ENCODE measurements at regions not wholly inside any gene's neighbourhood (a gene's known extent, or its start where the extent isn't known, plus 50 kb on each side); places are given as distances from the start of the nearest gene placed in this dataset.

- H4K91ac ChIP-seq (ENCODE audit: insufficient read length, low read depth, low read length): no peak overlapping the region
- DNase-seq: no peak
- no peak overlapping the region for H3T11ph ChIP-seq (ENCODE audit: low read length)
- H4K8ac ChIP-seq (replicated peaks; ENCODE audit: insufficient read length, low read depth, low read length): no peak overlapping the region
- no peaks in the 10 kb centered on the region for H3K9me3 ChIP-seq (ENCODE audit: control insufficient read depth, low read depth, low read length)
- Mint-ChIP-seq H3K27ac (no peak overlapping the region), H3K36me3 (ENCODE audit: insufficient read depth in 1 of 3, low read depth in 3 of 3) (peaks cover 0 to 4% (median 0%) of the 10 kb centered on the region in 3 experiments; a peak in 2 of 7 replicates), H3K4me3 (no peak overlapping the region), H3K4me1 (peaks cover 20 to 27% of the 10 kb centered on the region in 2 experiments), H3K27me3 (ENCODE audit: low read depth) (peaks cover 1% of the 10 kb centered on the region), H3K9me3 (peaks cover 6 to 9% of the 10 kb centered on the region in 2 experiments; a peak in 4 of 5 replicates)
- H3K18ac ChIP-seq (ENCODE audit: insufficient read length, low read depth, low read length): no peak overlapping the region
- H3K79me1 ChIP-seq (ENCODE audit: insufficient read depth, low read depth, low read length, poor library complexity, severe bottlenecking): no peaks in the 10 kb centered on the region
- H3K27me3 ChIP-seq (ENCODE audit: insufficient read depth, low read length): no peaks in the 10 kb centered on the region
- H2BK12ac ChIP-seq (ENCODE audit: insufficient read length, low read depth, low read length): no peak overlapping the region
- no peak overlapping the region for H2AK5ac ChIP-seq (ENCODE audit: insufficient read length, low read length)
- H3K27ac ChIP-seq (ENCODE audit: insufficient read length, low read depth, low read length): no peak overlapping the region
- H2BK15ac ChIP-seq (ENCODE audit: low read depth, low read length): no peak overlapping the region
- WGBS (ENCODE audit: extremely low coverage, insufficient read length, low lambda C conversion rate): no CpG with 5 or more reads among the region's 4 CpGs
- H3K23me2 ChIP-seq (ENCODE audit: insufficient read length, low read depth, low read length, poor library complexity, severe bottlenecking): no peaks in the 10 kb centered on the region
- no peak for TF ChIP-seq CTCF (conservative IDR thresholded peaks at IDR 0.05)
- H3K79me2 ChIP-seq (ENCODE audit: insufficient read depth, low read length): no peaks in the 10 kb centered on the region
- no peak overlapping the region for H2AFZ ChIP-seq (ENCODE audit: low read length)
- no peak overlapping the region for H2BK5ac ChIP-seq (ENCODE audit: insufficient read length, low read length)
- no peak overlapping the region for H3K14ac ChIP-seq (ENCODE audit: insufficient read depth, low read length)
- no peaks in the 10 kb centered on the region for H3K4me1 ChIP-seq (ENCODE audit: insufficient read depth, low read length)
- H4K20me1 ChIP-seq (ENCODE audit: control insufficient read depth, insufficient read depth, insufficient read length): no peaks in the 10 kb centered on the region
- H3K4me2 ChIP-seq (ENCODE audit: insufficient read depth, insufficient read length, low read length): no peak overlapping the region
- H3K56ac ChIP-seq (ENCODE audit: insufficient read length, low read depth, low read length): no peak overlapping the region
- no peak overlapping the region for H3K4ac ChIP-seq (ENCODE audit: low read depth, low read length)
- H4K5ac ChIP-seq (ENCODE audit: insufficient read length, low read depth, low read length): no peak overlapping the region
- no peak overlapping the region for H2BK20ac ChIP-seq (ENCODE audit: low read depth, low read length, poor library complexity, severe bottlenecking)
- no peak overlapping the region for H3K23ac ChIP-seq (ENCODE audit: insufficient read length, low read depth, low read length)
- H2BK120ac ChIP-seq (ENCODE audit: low read depth, low read length, poor library complexity, severe bottlenecking): no peak overlapping the region
- no peak overlapping the region for H3K9ac ChIP-seq (ENCODE audit: extremely low read depth, insufficient read length, low read length)
Measured at GRCh38 chr2:223185638-223186037, 133.6 kb downstream of the KCNE4 start.

All from H9 (cell line).